Panc1 (cell line): ENCODE measurements at regions not wholly inside any gene's neighbourhood (a gene's known extent, or its start where the extent isn't known, plus 50 kb on each side); places are given as distances from the start of the nearest gene placed in this dataset.

Experiments
- POLR2AphosphoS5 ChIP-seq: IDR thresholded peaks from 2 replicates; pipeline ENCODE4 v1.6.1; 2012; ENCODE audit warnings: mild to moderate bottlenecking, low read depth, low read length, moderate library complexity
- SIN3A ChIP-seq: IDR thresholded peaks from 2 replicates; pipeline ENCODE4 v1.6.1; 2012; ENCODE audit warnings: low read depth, mild to moderate bottlenecking, low read length, moderate library complexity, borderline replicate concordance; ENCODE audit not compliant: insufficient read depth
- TCF7L2 ChIP-seq: IDR thresholded peaks from 2 replicates; pipeline ENCODE4 v1.6.1; 2011; ENCODE audit warnings: mild to moderate bottlenecking, low read depth, low read length, inconsistent platforms
- TF ChIP-seq, protein P1 (sequence below): fragments of 450-650 bp; IDR thresholded peaks from 2 replicates; pipeline ENCODE4 v1.5.1; 2017; ENCODE audit warnings: mild to moderate bottlenecking

DNA sequence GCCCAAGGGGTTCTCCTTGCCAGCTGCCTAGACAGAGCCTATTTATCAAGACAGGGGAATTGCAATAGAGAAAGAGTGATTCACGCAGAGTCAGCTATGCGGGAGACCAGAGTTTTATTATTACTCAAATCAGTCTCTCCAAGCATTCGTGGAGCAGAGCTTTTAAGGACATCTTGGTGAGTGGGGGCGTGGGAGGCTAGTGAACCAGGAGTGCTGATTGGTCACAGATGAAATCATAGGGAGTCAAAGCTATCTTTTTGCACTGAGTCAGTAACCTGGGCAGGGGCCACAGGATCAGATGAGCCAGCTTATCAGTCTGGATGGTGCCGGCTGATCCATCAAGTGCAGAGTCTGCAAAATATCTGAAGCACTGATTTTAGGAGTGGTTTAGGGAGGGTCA is 64.8 kb upstream of the MRPS6 start:
- TF ChIP-seq, protein P1, sequence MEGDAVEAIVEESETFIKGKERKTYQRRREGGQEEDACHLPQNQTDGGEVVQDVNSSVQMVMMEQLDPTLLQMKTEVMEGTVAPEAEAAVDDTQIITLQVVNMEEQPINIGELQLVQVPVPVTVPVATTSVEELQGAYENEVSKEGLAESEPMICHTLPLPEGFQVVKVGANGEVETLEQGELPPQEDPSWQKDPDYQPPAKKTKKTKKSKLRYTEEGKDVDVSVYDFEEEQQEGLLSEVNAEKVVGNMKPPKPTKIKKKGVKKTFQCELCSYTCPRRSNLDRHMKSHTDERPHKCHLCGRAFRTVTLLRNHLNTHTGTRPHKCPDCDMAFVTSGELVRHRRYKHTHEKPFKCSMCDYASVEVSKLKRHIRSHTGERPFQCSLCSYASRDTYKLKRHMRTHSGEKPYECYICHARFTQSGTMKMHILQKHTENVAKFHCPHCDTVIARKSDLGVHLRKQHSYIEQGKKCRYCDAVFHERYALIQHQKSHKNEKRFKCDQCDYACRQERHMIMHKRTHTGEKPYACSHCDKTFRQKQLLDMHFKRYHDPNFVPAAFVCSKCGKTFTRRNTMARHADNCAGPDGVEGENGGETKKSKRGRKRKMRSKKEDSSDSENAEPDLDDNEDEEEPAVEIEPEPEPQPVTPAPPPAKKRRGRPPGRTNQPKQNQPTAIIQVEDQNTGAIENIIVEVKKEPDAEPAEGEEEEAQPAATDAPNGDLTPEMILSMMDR, result no peak
- TF ChIP-seq POLR2AphosphoS5 (no peak), TCF7L2 (no peak), SIN3A (no peak)
